ENCODE measurements at regions not wholly inside any gene's neighbourhood (a gene's known extent, or its start where the extent isn't known, plus 50 kb on each side); places are given as distances from the start of the nearest gene placed in this dataset.

GRCh38 chr2:121125350-121125749, 159.7 kb downstream of the TFCP2L1 start:
- TF ChIP-seq POLR2A (IDR thresholded peaks at IDR 0.05; ENCODE audit: low read length) (no peak), GATA1 (IDR thresholded peaks at IDR 0.05; ENCODE audit: low read depth, low read length) (no peak)

Data from erythroblast (primary cell).